Astrocyte of the cerebellum (primary cell): ENCODE measurements at regions not wholly inside any gene's neighbourhood (a gene's known extent, or its start where the extent isn't known, plus 50 kb on each side); places are given as distances from the start of the nearest gene placed in this dataset.

Experiments used
- DNase-seq: peaks from one replicate; pipeline ENCODE4 v3.0.0-alpha.2; 2011; ENCODE audit warnings: low read depth
- H3K4me3 ChIP-seq: 2 replicates; pipeline ENCODE4 v1.5.1; 2011; ENCODE audit warnings: mild to moderate bottlenecking, low read depth, low read length, moderate library complexity
- in situ Hi-C: cut with HindIII; loops from 2 replicates; pipeline ENCODE4 v1.10.0; 2017; ENCODE audit warnings: low sequenced_read_pairs
- TF ChIP-seq, protein P1 (sequence below): IDR thresholded peaks from 2 replicates; pipeline ENCODE4 v1.5.1; 2012; ENCODE audit warnings: low read length, low read depth, moderate library complexity, mild to moderate bottlenecking; ENCODE audit errors: missing control alignments

GRCh38 chr9:30967476-30967875 lies 1417.0 kb upstream of the ACO1 start:
- no peak overlapping the region for H3K4me3 ChIP-seq
- TF ChIP-seq, protein P1, sequence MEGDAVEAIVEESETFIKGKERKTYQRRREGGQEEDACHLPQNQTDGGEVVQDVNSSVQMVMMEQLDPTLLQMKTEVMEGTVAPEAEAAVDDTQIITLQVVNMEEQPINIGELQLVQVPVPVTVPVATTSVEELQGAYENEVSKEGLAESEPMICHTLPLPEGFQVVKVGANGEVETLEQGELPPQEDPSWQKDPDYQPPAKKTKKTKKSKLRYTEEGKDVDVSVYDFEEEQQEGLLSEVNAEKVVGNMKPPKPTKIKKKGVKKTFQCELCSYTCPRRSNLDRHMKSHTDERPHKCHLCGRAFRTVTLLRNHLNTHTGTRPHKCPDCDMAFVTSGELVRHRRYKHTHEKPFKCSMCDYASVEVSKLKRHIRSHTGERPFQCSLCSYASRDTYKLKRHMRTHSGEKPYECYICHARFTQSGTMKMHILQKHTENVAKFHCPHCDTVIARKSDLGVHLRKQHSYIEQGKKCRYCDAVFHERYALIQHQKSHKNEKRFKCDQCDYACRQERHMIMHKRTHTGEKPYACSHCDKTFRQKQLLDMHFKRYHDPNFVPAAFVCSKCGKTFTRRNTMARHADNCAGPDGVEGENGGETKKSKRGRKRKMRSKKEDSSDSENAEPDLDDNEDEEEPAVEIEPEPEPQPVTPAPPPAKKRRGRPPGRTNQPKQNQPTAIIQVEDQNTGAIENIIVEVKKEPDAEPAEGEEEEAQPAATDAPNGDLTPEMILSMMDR = no peak
- in situ Hi-C loops = no loop called here
- no peak for DNase-seq

GRCh38 chr9:30970186-30970585 lies 1414.3 kb upstream of the ACO1 start:
- DNase-seq = no peak
- TF ChIP-seq, protein P1 = no peak
- in situ Hi-C loops = no loop called here
- H3K4me3 ChIP-seq = no peak overlapping the region

- no peak for DNase-seq
- TF ChIP-seq, protein P1 = no peak
- no peak overlapping the region for H3K4me3 ChIP-seq
- in situ Hi-C loops = no loop called here
Measured at GRCh38 chr9:30970812-30971211, 1413.6 kb upstream of the ACO1 start.

DNA sequence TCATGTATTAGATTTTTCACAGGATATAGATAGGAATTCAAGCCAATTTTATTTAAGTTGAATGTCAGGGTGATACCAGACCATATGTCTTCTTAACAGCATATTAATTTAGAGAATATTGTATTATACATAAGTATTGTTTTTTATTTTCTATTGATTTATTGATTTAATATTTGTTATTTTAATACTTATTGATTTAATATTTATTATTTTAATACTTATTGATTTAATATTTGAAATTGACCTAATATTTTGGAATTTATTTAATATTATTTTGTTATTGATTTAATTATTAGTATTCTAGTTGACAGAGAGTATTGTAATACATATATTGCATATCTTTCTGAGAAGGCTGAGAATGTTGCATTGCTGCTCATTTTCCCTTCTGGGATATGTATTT lies 1411.8 kb upstream of the ACO1 start:
- no peak overlapping the region for H3K4me3 ChIP-seq
- TF ChIP-seq, protein P1 = no peak
- DNase-seq = no peak
- in situ Hi-C loops = no loop called here

- DNase-seq = no peak
- no peak overlapping the region for H3K4me3 ChIP-seq
- TF ChIP-seq, protein P1 = no peak
- in situ Hi-C loops = no loop called here
Measured at GRCh38 chr9:30977965-30978364, 1406.5 kb upstream of the ACO1 start.

DNA sequence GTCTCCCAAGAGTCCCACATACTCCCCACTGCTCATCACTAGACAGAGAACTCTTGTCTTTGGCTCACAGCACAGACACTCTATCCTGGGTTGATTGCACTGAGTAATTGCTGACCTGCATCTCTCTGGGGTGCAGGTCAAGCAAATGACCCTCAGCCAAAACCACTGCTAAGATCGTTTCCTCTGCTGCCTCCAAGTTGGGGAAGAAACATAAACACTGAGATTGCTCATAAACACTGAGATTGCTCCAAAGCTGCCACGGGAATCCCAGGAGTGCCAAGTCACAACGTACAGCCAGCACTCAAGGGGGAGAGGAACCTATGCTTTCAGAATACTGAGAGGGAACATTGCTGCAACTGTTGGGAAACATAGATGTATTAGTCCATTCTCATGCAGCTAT lies 1402.1 kb upstream of the ACO1 start:
- no peak for DNase-seq
- TF ChIP-seq, protein P1 = no peak
- in situ Hi-C loops = no loop called here
- H3K4me3 ChIP-seq = no peak overlapping the region
